OCI-LY1 (cell line): ENCODE measurements at regions not wholly inside any gene's neighbourhood (a gene's known extent, or its start where the extent isn't known, plus 50 kb on each side); places are given as distances from the start of the nearest gene placed in this dataset.

ENCODE experiments used
- H2AFZ ChIP-seq: fragments of 200-600 bp; sonication (generic), shearing (Covaris generic); 2 replicates; pipeline ENCODE4 v1.6.0; 2014; ENCODE audit warnings: antibody characterized with exemption, mild to moderate bottlenecking, low read length
- H3F3A ChIP-seq: fragments of 200-600 bp; sonication (generic), shearing (Covaris generic); 2 replicates; pipeline ENCODE4 v1.6.0; 2014; ENCODE audit warnings: mild to moderate bottlenecking, antibody characterized with exemption, low read length, moderate library complexity; ENCODE audit not compliant: insufficient read depth
- H3K27ac ChIP-seq: fragments of 200-600 bp; sonication (generic); 2 replicates; pipeline ENCODE4 v1.5.1; 2014; ENCODE audit warnings: low read length, mixed run types, mild to moderate bottlenecking, low read depth; ENCODE audit not compliant: poor library complexity, severe bottlenecking
- H3K27me3 ChIP-seq: fragments of 200-600 bp; sonication (generic); 2 replicates; pipeline ENCODE4 v1.6.0; 2014; ENCODE audit warnings: antibody characterized with exemption, mild to moderate bottlenecking, low read length, moderate library complexity; ENCODE audit not compliant: insufficient read depth
- H3K36me3 ChIP-seq: fragments of 200-600 bp; sonication (generic); 2 replicates; pipeline ENCODE4 v1.6.1; 2014; ENCODE audit warnings: mild to moderate bottlenecking, antibody characterized with exemption, low read length, moderate library complexity, mixed read lengths; ENCODE audit not compliant: insufficient read depth
- H3K4me1 ChIP-seq: fragments of 200-600 bp; sonication (generic); 2 replicates; pipeline ENCODE4 v1.5.1; 2014; ENCODE audit warnings: mild to moderate bottlenecking, low read length, moderate library complexity; ENCODE audit not compliant: insufficient read depth, severe bottlenecking
- H3K4me2 ChIP-seq: fragments of 200-600 bp; sonication (generic), shearing (Covaris generic); 2 replicates; pipeline ENCODE4 v1.6.1; 2014; ENCODE audit warnings: low read length
- H3K4me3 ChIP-seq: fragments of 200-600 bp; sonication (generic); 2 replicates; pipeline ENCODE4 v1.5.1; 2014; ENCODE audit warnings: low read length, low read depth, mild to moderate bottlenecking, mixed read lengths; ENCODE audit not compliant: poor library complexity, severe bottlenecking
- H3K79me2 ChIP-seq: fragments of 200-600 bp; shearing (Covaris generic); 2 replicates; pipeline ENCODE4 v1.6.1; 2016; ENCODE audit warnings: mixed run types, low read length, mixed read lengths; ENCODE audit not compliant: insufficient read depth
- H3K9ac ChIP-seq: fragments of 200-600 bp; sonication (generic), shearing (Covaris generic); 2 replicates; pipeline ENCODE4 v1.6.1; 2014; ENCODE audit warnings: mild to moderate bottlenecking, low read length, mixed read lengths
- H3K9me2 ChIP-seq: fragments of 200-600 bp; sonication (generic), shearing (Covaris generic); 2 replicates; pipeline ENCODE4 v1.6.1; 2014; ENCODE audit warnings: low read depth, mild to moderate bottlenecking, low read length, mixed read lengths
- H3K9me3 ChIP-seq: fragments of 200-600 bp; shearing (Covaris generic); 2 replicates; pipeline ENCODE4 v1.6.1; 2014; ENCODE audit warnings: low read length, mixed read lengths
- H4K20me1 ChIP-seq: fragments of 200-600 bp; sonication (generic), shearing (Covaris generic); 2 replicates; pipeline ENCODE4 v1.6.0; 2016; ENCODE audit warnings: mild to moderate bottlenecking, low read length; ENCODE audit not compliant: insufficient read depth
- EZH2 ChIP-seq: fragments of 200-600 bp; sonication (generic), shearing (Covaris generic); IDR thresholded peaks from 2 replicates; pipeline ENCODE4 v1.8.0; 2017; ENCODE audit warnings: borderline replicate concordance, mixed run types, mild to moderate bottlenecking, antibody characterized with exemption, low read length, moderate library complexity, mixed read lengths
- TF ChIP-seq, protein P1 (sequence below): fragments of 200-600 bp; sonication (generic), shearing (Covaris generic); IDR thresholded peaks from 2 replicates; pipeline ENCODE4 v1.5.1; 2017; ENCODE audit warnings: mild to moderate bottlenecking, antibody characterized with exemption, low read length, moderate library complexity, mixed read lengths

DNA sequence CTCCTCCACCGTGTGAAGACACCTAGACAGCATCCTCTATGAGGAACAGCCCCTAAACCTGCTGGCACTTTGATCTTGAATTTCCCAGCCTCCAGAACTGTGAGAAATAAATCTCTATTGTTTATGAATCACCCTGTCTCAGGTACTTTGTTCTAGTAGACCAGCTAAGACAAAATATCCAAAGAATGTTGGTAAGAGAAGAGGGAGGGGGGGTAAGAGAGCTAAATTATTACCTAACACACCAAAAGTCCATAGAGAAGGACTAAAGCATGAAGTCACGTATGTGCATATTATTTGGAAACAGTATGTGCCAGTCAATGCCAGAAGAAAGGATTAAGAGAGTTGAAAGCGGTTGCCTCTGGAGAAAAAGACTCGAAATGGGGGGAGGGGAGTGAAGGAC, 211.0 kb downstream of the SP3 start:
- Histone ChIP-seq H3K27ac (no peak overlapping the region), H4K20me1 (no peaks in the 10 kb centered on the region), H3K27me3 (no peaks in the 10 kb centered on the region), H3K36me3 (no peaks in the 10 kb centered on the region), H3F3A (no peaks in the 10 kb centered on the region), H2AFZ (no peak overlapping the region), H3K9me3 (no peaks in the 10 kb centered on the region), H3K79me2 (no peaks in the 10 kb centered on the region), H3K4me3 (no peak overlapping the region), H3K9me2 (no peaks in the 10 kb centered on the region), H3K9ac (no peak overlapping the region), H3K4me1 (no peaks in the 10 kb centered on the region), H3K4me2 (no peak overlapping the region)
- TF ChIP-seq, protein P1, sequence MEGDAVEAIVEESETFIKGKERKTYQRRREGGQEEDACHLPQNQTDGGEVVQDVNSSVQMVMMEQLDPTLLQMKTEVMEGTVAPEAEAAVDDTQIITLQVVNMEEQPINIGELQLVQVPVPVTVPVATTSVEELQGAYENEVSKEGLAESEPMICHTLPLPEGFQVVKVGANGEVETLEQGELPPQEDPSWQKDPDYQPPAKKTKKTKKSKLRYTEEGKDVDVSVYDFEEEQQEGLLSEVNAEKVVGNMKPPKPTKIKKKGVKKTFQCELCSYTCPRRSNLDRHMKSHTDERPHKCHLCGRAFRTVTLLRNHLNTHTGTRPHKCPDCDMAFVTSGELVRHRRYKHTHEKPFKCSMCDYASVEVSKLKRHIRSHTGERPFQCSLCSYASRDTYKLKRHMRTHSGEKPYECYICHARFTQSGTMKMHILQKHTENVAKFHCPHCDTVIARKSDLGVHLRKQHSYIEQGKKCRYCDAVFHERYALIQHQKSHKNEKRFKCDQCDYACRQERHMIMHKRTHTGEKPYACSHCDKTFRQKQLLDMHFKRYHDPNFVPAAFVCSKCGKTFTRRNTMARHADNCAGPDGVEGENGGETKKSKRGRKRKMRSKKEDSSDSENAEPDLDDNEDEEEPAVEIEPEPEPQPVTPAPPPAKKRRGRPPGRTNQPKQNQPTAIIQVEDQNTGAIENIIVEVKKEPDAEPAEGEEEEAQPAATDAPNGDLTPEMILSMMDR, result no peak

DNA sequence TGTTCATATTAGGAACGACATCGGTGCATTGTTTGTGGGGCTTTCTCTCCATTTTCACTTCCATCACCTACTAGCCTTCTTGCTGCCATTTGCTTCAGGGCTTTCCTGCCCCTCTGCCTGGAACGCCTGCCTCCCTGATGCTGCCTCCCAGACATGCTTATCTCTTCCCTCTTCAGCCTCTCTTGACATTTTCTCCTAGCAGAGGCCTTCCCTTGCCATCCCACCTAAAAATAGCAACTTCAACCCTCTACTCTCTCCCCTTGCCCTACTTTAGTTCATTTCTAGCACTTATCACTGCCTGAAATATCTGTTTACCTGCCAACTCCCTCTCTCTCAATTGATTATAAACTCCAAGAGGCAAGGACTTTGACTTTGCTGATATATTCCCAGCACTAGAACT, 210.3 kb downstream of the SP3 start:
- Histone ChIP-seq H3K4me2 (no peak overlapping the region), H3K36me3 (no peaks in the 10 kb centered on the region), H3K79me2 (no peaks in the 10 kb centered on the region)

DNA sequence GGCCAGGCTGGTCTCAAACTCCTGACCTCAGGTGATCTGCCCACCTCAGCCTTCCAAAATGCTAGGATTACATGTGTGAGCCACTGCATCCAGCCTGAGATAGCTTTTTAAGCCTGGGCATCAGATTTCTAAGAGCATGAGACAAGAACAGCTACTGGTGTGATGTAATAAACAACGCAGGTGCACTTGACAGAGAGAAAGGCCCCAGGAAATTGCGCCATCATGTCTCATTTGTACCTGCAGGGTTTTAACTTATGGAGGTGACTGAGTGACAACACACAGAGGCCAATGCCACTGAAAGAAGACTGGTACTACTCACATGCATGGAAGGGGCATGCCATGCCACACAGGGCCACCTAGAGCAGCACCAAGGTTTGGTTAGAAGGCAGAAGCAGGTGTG, 209.4 kb downstream of the SP3 start:
- no peaks in the 10 kb centered on the region for H3K9me3 ChIP-seq
- H3K36me3 ChIP-seq, result no peaks in the 10 kb centered on the region
- no peak overlapping the region for H3K27ac ChIP-seq
- no peaks in the 10 kb centered on the region for H3K79me2 ChIP-seq
- no peak overlapping the region for H3K9ac ChIP-seq
- no peak overlapping the region for H3K4me3 ChIP-seq
- H2AFZ ChIP-seq, result no peak overlapping the region
- H3K4me1 ChIP-seq, result no peaks in the 10 kb centered on the region
- H3F3A ChIP-seq, result no peaks in the 10 kb centered on the region
- TF ChIP-seq, protein P1, result no peak
- no peak for TF ChIP-seq EZH2
- no peaks in the 10 kb centered on the region for H3K27me3 ChIP-seq
- H3K9me2 ChIP-seq, result no peaks in the 10 kb centered on the region
- no peak overlapping the region for H3K4me2 ChIP-seq
- no peaks in the 10 kb centered on the region for H4K20me1 ChIP-seq

More for the DNA sequence above, 210.3 kb downstream of the SP3 start:
- Histone ChIP-seq H3K4me1 (no peaks in the 10 kb centered on the region), H3K9me3 (no peaks in the 10 kb centered on the region), H3F3A (no peaks in the 10 kb centered on the region), H3K9me2 (no peaks in the 10 kb centered on the region), H3K9ac (no peak overlapping the region), H3K27me3 (no peaks in the 10 kb centered on the region), H3K4me3 (no peak overlapping the region), H3K27ac (no peak overlapping the region), H4K20me1 (no peaks in the 10 kb centered on the region), H2AFZ (no peak overlapping the region)
- TF ChIP-seq, protein P1, result no peak
